Panc1 (cell line): ENCODE measurements at regions not wholly inside any gene's neighbourhood (a gene's known extent, or its start where the extent isn't known, plus 50 kb on each side); places are given as distances from the start of the nearest gene placed in this dataset.
"Not testable (repeated sequence)": the region's sequence is repeated elsewhere in the genome, so short reads cannot be mapped to it uniquely, and the experiment has no call there.

Source experiments
- POLR2AphosphoS5 ChIP-seq: IDR thresholded peaks from 2 replicates; pipeline ENCODE4 v1.6.1; 2012; ENCODE audit warnings: mild to moderate bottlenecking, low read depth, low read length, moderate library complexity
- REST ChIP-seq, 2 experiments: IDR thresholded peaks; 2 replicates each; pipeline ENCODE4 v1.6.1; 2011 to 2012; ENCODE audit warnings: low read depth in 2 of 2, control low read depth in 1 of 2, low read length in 1 of 2, mild to moderate bottlenecking in 1 of 2, moderate library complexity in 1 of 2; ENCODE audit not compliant: insufficient read depth in 1 of 2
- SIN3A ChIP-seq: IDR thresholded peaks from 2 replicates; pipeline ENCODE4 v1.6.1; 2012; ENCODE audit warnings: low read depth, mild to moderate bottlenecking, low read length, moderate library complexity, borderline replicate concordance; ENCODE audit not compliant: insufficient read depth
- TCF7L2 ChIP-seq: IDR thresholded peaks from 2 replicates; pipeline ENCODE4 v1.6.1; 2011; ENCODE audit warnings: mild to moderate bottlenecking, low read depth, low read length, inconsistent platforms
- TF ChIP-seq, protein P1 (sequence below): fragments of 450-650 bp; IDR thresholded peaks from 2 replicates; pipeline ENCODE4 v1.5.1; 2017; ENCODE audit warnings: mild to moderate bottlenecking

DNA sequence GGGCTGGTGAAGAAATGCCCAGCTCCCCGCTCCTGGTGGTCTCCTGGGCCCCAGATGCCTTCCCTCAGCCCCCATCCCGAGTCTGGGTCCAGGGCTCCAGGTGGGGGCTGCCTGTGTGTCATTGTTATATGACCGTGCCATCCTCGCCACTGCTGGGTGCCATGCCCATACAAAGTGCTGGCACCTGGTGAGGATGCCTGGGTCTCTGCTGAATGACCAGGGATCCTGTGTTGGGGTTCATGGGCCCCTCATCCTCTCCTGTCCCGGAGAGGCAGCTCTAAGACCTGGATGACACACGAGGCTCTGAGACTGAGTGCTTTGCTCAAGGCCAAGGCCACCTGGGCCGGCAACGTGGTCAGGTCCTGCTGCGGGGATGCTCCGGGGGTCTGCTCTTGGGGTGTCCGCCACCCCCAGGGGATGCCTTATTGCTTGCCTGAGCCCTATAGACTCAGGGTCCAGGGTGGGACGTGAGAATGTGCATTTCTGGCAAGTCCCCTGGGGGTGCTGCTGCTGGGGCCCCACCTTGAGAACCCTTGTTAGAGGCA lies 206.9 kb downstream of the LAT start:
- TF ChIP-seq, protein P1, sequence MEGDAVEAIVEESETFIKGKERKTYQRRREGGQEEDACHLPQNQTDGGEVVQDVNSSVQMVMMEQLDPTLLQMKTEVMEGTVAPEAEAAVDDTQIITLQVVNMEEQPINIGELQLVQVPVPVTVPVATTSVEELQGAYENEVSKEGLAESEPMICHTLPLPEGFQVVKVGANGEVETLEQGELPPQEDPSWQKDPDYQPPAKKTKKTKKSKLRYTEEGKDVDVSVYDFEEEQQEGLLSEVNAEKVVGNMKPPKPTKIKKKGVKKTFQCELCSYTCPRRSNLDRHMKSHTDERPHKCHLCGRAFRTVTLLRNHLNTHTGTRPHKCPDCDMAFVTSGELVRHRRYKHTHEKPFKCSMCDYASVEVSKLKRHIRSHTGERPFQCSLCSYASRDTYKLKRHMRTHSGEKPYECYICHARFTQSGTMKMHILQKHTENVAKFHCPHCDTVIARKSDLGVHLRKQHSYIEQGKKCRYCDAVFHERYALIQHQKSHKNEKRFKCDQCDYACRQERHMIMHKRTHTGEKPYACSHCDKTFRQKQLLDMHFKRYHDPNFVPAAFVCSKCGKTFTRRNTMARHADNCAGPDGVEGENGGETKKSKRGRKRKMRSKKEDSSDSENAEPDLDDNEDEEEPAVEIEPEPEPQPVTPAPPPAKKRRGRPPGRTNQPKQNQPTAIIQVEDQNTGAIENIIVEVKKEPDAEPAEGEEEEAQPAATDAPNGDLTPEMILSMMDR: not testable (repeated sequence)
- not testable (repeated sequence) for TF ChIP-seq POLR2AphosphoS5; REST (IDR thresholded peaks at IDR 0.05; ENCODE audit: insufficient read depth in 1 of 2, low read depth in 2 of 2, low read length in 1 of 2); TCF7L2; SIN3A
